GM08714 (cell line): ENCODE measurements at regions not wholly inside any gene's neighbourhood (a gene's known extent, or its start where the extent isn't known, plus 50 kb on each side); places are given as distances from the start of the nearest gene placed in this dataset.

ENCODE experiments used
- H3K4me3 ChIP-seq: fragments of 200-500 bp; sonication (Bioruptor generic); 2 replicates; pipeline ENCODE4 v1.5.1; 2014; ENCODE audit warnings: mild to moderate bottlenecking, low read length, inconsistent platforms
- ZNF274 ChIP-seq: IDR thresholded peaks from 2 replicates; pipeline ENCODE4 v1.6.1; 2012; ENCODE audit warnings: mild to moderate bottlenecking, low read depth, low read length

DNA sequence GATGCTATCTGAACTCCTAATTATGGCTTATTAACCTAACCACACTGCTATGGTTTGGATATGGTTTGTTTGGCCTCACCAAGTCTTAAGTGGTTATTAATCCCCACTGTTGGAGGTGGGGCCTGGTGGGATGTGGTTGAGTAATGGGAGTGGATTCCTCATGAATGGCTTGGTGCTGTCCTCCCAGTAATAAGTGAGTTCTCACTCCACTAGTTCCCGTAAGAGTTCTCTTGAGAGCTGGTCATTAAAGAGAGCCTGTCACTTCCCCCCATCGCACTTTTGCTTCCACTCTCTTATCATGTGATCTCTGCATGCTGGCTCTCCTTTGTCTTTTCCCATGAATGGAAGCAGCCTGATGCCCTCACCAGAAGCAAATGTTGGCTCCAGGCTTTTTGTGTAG is 328.8 kb downstream of the PLA2G4A start:
- no peak overlapping the region for H3K4me3 ChIP-seq
- TF ChIP-seq ZNF274: no peak

- no peak overlapping the region for H3K4me3 ChIP-seq
- TF ChIP-seq ZNF274: no peak
Measured at GRCh38 chr1:187167555-187167954, 338.8 kb downstream of the PLA2G4A start.

DNA sequence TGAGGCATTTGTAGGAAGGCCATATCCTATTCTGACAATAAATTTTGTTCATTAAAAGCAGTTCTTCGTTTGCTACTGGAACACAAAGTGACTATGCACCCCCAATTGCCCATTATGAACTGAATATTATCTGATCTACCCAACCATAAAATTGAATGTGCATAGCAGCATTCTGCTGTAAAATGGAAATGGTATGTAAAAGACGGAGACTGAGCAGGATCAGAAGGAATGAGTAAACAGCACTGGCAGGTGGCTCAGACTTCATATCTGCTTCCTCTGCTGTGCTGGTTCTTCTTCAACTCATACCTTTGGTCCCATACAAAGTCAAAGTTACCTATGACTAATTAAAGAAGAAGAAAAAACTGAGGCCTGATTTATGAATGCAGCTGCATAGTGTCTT is 339.5 kb downstream of the PLA2G4A start:
- TF ChIP-seq ZNF274: no peak
- H3K4me3 ChIP-seq: no peak overlapping the region

- no peak for TF ChIP-seq ZNF274
- no peak overlapping the region for H3K4me3 ChIP-seq
Measured at GRCh38 chr1:187185389-187185788, 356.6 kb downstream of the PLA2G4A start.

- no peak for TF ChIP-seq ZNF274
- no peak overlapping the region for H3K4me3 ChIP-seq
Measured at GRCh38 chr1:187197685-187198084, 368.9 kb downstream of the PLA2G4A start.

DNA sequence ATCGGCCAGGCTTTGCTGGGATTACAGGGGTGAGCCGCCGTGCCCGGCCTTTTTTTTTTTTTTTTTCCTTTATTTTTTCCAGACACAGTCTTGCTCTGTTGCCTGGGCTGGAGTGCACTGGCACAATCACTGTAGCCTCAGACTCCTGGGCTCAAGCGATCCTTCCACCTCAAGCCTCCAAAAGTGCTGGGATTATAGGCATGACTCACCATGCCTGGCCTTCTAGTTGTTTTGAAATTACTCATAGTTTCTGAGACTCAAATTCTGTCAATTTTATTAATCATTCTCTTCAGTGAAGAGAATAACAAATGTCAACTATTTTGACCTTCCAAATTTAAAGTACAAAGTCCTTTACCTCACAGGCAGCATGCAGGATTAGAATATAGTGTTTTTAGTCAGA is 374.5 kb downstream of the PLA2G4A start:
- TF ChIP-seq ZNF274: no peak
- H3K4me3 ChIP-seq: no peak overlapping the region

GRCh38 chr1:187212377-187212776 is 383.6 kb downstream of the PLA2G4A start:
- no peak overlapping the region for H3K4me3 ChIP-seq
- no peak for TF ChIP-seq ZNF274

GRCh38 chr1:187226396-187226795 is 397.6 kb downstream of the PLA2G4A start:
- TF ChIP-seq ZNF274: no peak
- no peak overlapping the region for H3K4me3 ChIP-seq

DNA sequence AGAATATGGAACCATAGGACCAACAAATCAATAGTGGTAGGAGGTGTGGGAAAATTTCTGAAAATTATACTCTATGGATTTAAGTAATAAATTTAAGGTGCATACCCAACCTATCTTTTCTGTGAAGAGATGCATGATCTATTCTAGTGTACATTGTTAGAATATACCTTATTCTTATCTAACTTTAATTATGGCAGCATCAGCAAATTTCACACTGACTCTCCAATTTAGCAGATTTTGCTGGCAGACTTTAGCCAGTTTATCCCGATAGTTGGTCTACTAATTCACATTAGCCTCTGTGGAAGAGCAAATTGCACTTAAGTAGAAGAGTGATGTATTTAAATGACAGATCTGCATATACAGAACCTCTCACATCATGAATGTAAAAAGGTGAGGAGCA is 400.0 kb downstream of the PLA2G4A start:
- no peak for TF ChIP-seq ZNF274
- no peak overlapping the region for H3K4me3 ChIP-seq

DNA sequence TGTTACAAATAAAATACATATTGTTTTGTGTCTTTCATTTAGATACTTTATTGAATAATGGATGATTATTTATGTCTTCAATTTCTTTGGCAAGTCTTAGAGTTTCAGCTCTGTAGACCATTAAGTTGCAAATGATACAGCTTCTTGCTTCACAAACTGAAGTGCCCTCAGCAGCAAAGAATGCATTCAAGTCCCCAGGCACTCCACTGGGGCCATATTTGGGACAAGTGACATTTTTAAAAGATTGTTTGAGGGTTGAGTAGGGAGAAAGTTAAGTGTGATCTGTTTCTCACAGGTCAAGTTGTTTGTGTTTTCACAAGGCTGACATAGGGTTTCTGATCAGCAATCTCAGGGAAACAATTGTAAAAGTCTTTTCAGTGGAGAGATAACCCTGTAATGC is 400.7 kb downstream of the PLA2G4A start:
- no peak overlapping the region for H3K4me3 ChIP-seq
- no peak for TF ChIP-seq ZNF274

GRCh38 chr1:187234706-187235105 is 406.0 kb downstream of the PLA2G4A start:
- H3K4me3 ChIP-seq: no peak overlapping the region
- no peak for TF ChIP-seq ZNF274

DNA sequence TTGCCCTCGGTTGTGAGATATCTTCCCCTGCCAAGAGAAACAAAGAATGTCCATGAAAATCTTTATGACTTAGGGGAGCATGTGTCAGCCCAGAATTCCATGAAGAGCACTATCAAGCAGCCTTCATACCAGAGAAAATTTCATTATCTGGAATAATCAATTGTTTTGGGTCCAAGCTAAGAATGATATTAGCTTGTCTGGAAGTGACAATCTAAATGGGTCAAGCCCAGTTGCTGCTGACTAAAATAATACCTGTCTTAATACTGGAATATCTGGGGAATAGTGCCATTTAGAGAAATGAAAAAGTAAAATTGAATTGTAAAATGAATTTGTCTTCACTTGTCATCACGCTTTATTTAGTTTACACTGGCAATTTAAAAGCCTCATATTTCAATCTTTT is 407.4 kb downstream of the PLA2G4A start:
- no peak overlapping the region for H3K4me3 ChIP-seq
- no peak for TF ChIP-seq ZNF274

GRCh38 chr1:187236676-187237075 is 407.9 kb downstream of the PLA2G4A start:
- H3K4me3 ChIP-seq: no peak overlapping the region
- TF ChIP-seq ZNF274: no peak

- TF ChIP-seq ZNF274: no peak
Measured at GRCh38 chr1:187237542-187237941, 408.8 kb downstream of the PLA2G4A start.

GRCh38 chr1:187241971-187242370 is 413.2 kb downstream of the PLA2G4A start:
- TF ChIP-seq ZNF274: no peak
- H3K4me3 ChIP-seq: no peak overlapping the region

More at GRCh38 chr1:187237542-187237941, 408.8 kb downstream of the PLA2G4A start:
- H3K4me3 ChIP-seq: no peak overlapping the region

GRCh38 chr1:187244623-187245022 is 415.9 kb downstream of the PLA2G4A start:
- no peak for TF ChIP-seq ZNF274
- H3K4me3 ChIP-seq: no peak overlapping the region
